GM18951 (cell line): ENCODE measurements at regions not wholly inside any gene's neighbourhood (a gene's known extent, or its start where the extent isn't known, plus 50 kb on each side); places are given as distances from the start of the nearest gene placed in this dataset.

Source experiments
- POLR2A ChIP-seq: IDR thresholded peaks from 4 replicates; pipeline ENCODE4 v1.6.1; 2011; ENCODE audit warnings: mild to moderate bottlenecking; ENCODE audit not compliant: insufficient read length, insufficient read depth; ENCODE audit errors: extremely low read depth
- in situ Hi-C: fragments of 300-500 bp; cut with MboI; formaldehyde crosslinking; loops from one replicate; pipeline ENCODE4 v1.12.0; 2022; ENCODE audit warnings: low sequenced_read_pairs, mixed read lengths, inconsistent platforms; ENCODE audit not compliant: unreplicated experiment

GRCh38 chr6:98254624-98255023 is 579.8 kb upstream of the POU3F2 start:
- in situ Hi-C loops, result no loop called here
- no peak for TF ChIP-seq POLR2A

- TF ChIP-seq POLR2A, result no peak
- in situ Hi-C loops, result no loop called here
Observed at GRCh38 chr6:98260382-98260781, 574.0 kb upstream of the POU3F2 start.

- in situ Hi-C loops, result no loop called here
Observed at GRCh38 chr6:98272060-98272459, 562.3 kb upstream of the POU3F2 start.

GRCh38 chr6:98274691-98275090 is 559.7 kb upstream of the POU3F2 start:
- no peak for TF ChIP-seq POLR2A
- in situ Hi-C loops, result no loop called here

More at GRCh38 chr6:98272060-98272459, 562.3 kb upstream of the POU3F2 start:
- TF ChIP-seq POLR2A, result no peak

- TF ChIP-seq POLR2A, result no peak
- in situ Hi-C loops, result no loop called here
Observed at GRCh38 chr6:98280492-98280891, 553.9 kb upstream of the POU3F2 start.

GRCh38 chr6:98286620-98287019 is 547.8 kb upstream of the POU3F2 start:
- in situ Hi-C loops, result no loop called here
- no peak for TF ChIP-seq POLR2A

GRCh38 chr6:98287876-98288275 is 546.5 kb upstream of the POU3F2 start:
- in situ Hi-C loops, result no loop called here
- no peak for TF ChIP-seq POLR2A

- TF ChIP-seq POLR2A, result no peak
- in situ Hi-C loops, result no loop called here
Observed at GRCh38 chr6:98292810-98293209, 541.6 kb upstream of the POU3F2 start.

GRCh38 chr6:98295515-98296175 is 538.7 kb upstream of the POU3F2 start:
- no peak for TF ChIP-seq POLR2A

GRCh38 chr6:98308564-98308963 is 525.8 kb upstream of the POU3F2 start:
- no peak for TF ChIP-seq POLR2A
- in situ Hi-C loops, result no loop called here

More at GRCh38 chr6:98295515-98296175, 538.7 kb upstream of the POU3F2 start:
- in situ Hi-C loops, result no loop called here

GRCh38 chr6:98310443-98310842 is 523.9 kb upstream of the POU3F2 start:
- no peak for TF ChIP-seq POLR2A
- in situ Hi-C loops, result no loop called here

GRCh38 chr6:98323605-98324004 is 510.8 kb upstream of the POU3F2 start:
- in situ Hi-C loops, result no loop called here
- TF ChIP-seq POLR2A, result no peak

- in situ Hi-C loops, result no loop called here
- TF ChIP-seq POLR2A, result no peak
Observed at GRCh38 chr6:98324446-98324845, 509.9 kb upstream of the POU3F2 start.

- in situ Hi-C loops, result no loop called here
- no peak for TF ChIP-seq POLR2A
Observed at GRCh38 chr6:98325366-98325765, 509.0 kb upstream of the POU3F2 start.

GRCh38 chr6:98333273-98333672 is 501.1 kb upstream of the POU3F2 start:
- in situ Hi-C loops, result no loop called here
- no peak for TF ChIP-seq POLR2A
